ENCODE measurements at regions not wholly inside any gene's neighbourhood (a gene's known extent, or its start where the extent isn't known, plus 50 kb on each side); places are given as distances from the start of the nearest gene placed in this dataset.

DNA sequence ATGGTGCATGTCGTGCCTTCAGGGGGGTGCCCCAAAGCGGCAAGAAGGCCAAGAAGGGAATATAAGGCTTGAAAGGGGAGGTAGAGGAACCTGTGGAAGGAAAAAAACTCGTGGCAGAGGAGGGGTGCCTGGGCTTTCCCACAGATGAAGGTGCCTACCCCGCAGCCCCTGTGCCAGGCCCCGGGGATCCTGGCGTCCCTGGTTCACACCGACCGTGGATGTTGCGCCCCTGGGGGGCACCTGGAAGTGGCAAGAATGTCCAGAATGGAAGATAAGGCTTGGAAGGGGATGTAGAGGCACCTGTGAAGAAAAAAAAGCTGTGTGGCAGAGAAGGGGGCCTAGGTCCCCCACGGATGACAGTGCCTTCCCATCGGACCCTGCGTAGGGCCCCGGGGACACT lies 282.2 kb downstream of the ALG10 start:
- no peak for TF ChIP-seq RAD51 (IDR thresholded peaks at IDR 0.05; ENCODE audit: borderline replicate concordance)
- TF ChIP-seq TAF15 (IDR thresholded peaks at IDR 0.05; ENCODE audit: low read depth, low read length, poor library complexity, severe bottlenecking), result no peak
- no peak for TF ChIP-seq ZNF207 (IDR thresholded peaks at IDR 0.05; ENCODE audit: borderline replicate concordance)
- no peak for TF ChIP-seq NR2F2 (IDR thresholded peaks at IDR 0.05; ENCODE audit: borderline replicate concordance, low read depth)
- no peak for TF ChIP-seq GATAD2A (CRISPR knock-in tag; IDR thresholded peaks at IDR 0.05)
- TF ChIP-seq ZNF557 (CRISPR knock-in tag; IDR thresholded peaks at IDR 0.05), result no peak
- TF ChIP-seq AFF4 (CRISPR knock-in tag; IDR thresholded peaks at IDR 0.05), result no peak

Measured in HepG2 (cell line).